HG03558 (cell line): ENCODE measurements at regions not wholly inside any gene's neighbourhood (a gene's known extent, or its start where the extent isn't known, plus 50 kb on each side); places are given as distances from the start of the nearest gene placed in this dataset.

Experiments
- ATAC-seq: cut with Tn5 transposase; IDR thresholded peaks from one replicate; pipeline ENCODE4 v1.9.1; 2021; ENCODE audit warnings: moderate number of reproducible peaks; ENCODE audit not compliant: unreplicated experiment; ENCODE audit errors: extremely low read depth

DNA sequence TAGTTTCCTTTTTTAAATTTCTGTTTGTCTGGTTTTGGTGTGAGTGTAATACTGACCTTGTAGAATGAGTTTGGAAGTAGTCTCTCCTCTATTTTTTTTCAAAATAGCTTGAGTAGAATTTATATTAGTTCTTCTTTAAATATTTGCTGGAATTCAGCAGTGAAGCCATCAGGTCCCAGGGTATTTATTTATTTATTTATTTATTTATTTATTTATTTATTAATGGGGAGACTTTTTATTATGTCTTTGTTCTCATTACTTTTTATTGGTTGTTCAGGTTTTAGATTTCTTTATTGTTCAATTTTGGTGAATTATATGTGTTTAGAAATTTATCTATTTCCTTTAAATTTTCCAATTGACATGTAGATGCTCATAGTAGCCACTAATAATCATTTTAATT, 875.8 kb upstream of the COX7C start:
- ATAC-seq = no peak

DNA sequence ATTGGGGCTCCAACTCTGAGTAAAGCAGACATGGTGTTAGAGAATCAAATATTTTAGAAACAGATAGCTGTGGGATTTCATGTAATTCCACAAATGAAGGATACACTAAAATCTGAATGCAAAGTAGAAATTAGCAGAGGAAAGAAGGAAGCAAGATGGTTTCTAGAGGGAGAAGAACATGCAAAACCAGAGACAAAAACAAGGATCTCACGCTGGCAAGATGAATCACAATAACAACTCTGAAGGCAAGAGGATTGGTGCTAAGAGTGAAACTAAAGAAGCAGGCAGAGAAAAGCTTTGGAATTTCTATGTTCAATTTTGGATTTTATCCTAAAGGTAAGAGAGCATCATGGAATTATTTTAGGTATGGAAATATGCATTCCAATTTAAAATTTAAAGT, 857.2 kb upstream of the COX7C start:
- no peak for ATAC-seq

DNA sequence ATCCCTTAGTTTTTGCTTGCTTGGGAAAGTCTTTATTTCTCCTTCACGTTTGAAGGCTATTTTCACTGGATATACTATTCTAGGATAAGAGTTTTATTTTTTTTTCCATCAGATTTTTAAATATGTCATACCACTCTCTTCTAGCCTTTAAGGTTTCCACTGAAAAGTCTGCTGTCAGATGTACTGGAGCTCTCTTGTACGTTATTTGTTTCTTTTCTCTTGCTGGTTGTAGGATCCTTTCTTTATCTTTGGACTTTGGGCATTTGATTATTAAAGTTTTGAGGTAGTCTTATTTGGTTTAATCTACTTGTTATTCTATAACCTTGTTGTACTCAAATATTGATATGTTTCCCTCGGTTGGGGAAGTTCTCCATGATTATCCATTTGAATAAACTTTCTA, 848.4 kb upstream of the COX7C start:
- no peak for ATAC-seq

DNA sequence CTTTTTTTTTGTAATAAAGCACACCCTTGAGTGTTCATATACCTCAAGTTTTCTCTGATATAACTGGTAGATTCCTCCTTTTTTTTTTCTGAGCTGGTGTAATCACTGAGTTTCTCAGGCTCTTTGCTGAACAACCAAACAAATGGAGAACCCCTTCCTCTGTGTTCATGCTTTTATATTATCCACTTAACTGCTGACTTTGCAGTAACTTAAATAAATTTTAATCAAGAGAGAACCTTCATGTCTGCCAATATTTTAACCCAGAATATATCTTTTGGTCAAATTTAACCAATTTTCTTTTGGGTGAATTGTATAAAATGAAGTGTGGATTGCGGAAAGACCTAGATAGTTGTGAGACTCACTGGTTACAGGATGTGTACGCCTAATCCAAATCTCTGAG, 833.0 kb upstream of the COX7C start:
- no peak for ATAC-seq

DNA sequence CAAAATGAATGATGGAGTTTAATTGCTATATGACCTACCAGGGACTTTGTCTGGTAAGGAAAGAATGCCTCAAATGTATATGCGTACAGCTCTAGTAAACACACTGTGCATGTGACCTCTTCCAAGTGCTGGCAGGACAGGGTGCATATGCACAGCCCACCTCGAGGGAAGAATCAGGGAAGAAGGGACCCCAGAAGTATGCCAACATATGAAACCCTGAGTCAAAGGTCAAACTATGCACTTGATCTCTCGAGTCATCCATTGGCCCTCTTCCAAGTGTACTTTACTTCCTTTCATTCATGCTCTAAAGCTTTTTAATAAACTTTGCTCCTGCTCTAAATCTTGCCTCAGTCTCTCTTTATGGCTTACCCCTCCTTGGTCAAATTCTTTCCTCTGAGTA, 804.6 kb upstream of the COX7C start:
- no peak for ATAC-seq

DNA sequence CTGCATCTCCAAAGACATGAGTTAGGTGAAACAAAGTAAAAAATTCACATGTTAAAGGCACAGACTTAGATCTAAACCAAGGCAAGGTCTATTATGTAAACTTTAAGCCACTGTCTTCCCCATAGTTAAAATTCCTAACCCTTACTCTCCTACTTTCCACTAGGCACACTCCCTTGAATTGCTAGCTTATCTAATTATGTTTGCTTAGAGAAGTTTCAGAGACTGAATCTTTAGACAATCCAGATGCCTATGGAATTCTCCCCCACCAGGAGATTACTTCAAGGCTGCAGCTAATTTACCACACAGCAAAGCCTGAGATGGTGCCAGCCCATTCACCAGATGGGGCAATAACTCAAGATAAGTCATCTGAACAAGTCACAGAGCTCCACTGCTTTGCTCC, 803.1 kb upstream of the COX7C start:
- no peak for ATAC-seq

DNA sequence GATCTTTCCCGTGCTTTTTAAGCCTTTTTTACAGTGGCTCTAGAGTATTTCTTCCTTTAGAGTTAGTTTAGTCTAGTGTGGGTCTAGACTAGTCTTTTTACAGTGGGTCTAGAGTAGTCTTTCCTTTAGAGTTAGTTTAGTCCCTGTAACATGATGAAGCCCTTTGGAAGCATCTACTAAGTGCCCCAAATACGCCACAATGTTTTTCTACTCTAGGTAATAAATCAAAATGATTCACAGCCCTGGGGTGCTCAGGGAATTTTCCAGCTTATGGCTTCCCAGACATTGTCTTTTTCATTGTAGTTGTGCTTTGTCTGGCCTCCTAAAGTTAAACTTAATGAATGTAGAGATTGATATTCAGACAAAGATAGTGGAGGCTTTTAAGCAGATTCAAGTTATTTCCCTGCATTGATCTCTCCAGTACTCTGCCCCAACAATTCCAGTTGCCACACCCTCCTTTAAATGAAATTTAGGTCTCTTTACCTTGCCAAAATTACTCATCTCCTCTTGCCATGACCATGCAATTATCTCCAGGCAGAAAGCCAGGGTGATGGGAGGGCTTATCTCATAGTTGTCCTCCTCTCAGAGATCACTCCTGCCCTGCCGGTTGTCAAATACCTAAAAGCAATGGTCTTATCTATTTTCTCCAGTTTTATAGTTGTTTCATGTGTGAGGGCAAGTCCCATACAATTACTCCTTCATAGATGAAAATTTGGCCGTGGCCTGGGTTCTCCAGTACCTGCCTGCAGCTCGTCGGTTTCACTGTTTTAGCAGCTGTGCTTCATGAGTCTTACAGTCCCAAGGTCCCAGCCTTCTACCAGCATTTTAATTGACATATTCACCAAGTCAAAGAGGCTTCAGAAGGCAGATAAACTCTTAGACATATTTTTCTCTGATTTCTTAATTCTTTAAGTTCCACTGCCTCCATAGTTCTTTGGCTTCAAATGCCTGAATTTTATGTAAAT, 794.0 kb upstream of the COX7C start:
- no peak for ATAC-seq

DNA sequence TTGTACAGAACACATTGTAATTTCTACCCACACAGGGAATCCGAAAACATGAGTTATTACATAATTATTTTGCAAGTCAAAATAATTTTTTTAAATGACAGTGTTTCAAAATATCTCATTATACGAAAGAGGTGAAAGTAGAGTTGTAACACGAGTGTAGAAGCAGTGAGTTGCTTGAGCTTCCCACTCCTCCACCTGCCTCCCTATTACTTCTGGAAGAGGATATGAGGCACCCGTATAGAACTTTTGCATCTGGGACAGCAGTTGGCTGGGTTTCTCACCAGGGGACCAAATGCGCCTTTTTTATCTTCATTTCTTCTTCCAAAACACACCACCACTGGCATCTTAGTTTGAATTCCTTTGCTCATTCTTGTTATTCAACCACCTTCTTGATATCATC, 779.0 kb upstream of the COX7C start:
- no peak for ATAC-seq

DNA sequence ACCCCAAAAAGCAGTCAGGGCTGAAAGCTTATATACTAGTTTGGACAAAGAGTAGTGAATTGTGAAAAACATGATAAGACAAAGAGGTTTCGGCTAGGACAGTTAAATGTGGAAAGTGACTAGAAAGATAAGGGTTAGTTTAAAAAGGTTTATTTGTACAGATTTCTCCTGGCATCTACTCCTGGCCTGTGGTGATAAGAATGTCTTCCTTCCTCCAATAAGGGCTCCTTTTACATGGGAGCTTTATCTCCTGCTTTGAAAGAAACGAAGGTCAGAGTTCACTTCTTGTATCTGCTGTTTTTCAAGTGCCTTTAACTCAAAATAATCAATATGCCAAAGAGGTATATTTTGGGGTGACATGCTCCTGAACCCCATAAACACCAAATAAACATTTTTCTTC, 776.1 kb upstream of the COX7C start:
- ATAC-seq = no peak

DNA sequence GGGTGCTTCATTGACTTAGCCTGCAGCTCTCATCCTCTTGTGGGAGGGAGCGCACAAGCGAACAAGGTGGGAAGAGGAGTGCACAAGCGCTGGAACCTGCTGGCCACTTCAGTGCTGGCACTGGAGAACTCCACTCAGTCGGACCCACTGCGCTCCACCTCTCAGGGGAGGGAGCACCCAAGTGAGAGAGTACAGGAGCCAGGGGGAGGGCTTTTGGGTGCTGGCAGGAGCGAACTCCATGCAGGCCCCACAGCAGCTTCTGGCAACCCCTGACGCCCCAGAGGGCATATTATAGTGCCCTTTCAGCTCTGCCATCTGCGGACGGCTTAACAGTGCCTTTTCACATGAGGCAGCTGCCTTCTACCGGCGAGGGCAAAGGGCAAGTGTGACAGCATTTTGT, 774.2 kb upstream of the COX7C start:
- ATAC-seq = no peak

DNA sequence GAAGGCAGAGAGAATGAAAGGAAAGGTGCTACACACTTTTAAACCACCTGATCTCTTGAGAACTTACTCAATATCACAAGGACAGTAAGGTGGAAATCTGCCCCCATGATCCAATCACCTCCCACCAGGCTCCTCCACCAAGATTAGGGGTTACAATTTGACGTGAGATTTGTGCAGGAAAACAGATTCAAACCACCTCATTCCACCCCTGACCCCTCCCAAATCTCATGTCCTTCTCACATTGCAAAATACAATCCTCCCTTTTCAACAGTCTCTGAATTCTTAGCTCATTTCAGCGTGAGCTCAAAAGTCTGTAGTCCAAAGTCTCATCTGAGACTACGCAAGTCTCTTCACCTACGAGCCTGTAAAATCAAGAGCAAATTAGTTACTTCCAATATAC, 768.3 kb upstream of the COX7C start:
- no peak for ATAC-seq

DNA sequence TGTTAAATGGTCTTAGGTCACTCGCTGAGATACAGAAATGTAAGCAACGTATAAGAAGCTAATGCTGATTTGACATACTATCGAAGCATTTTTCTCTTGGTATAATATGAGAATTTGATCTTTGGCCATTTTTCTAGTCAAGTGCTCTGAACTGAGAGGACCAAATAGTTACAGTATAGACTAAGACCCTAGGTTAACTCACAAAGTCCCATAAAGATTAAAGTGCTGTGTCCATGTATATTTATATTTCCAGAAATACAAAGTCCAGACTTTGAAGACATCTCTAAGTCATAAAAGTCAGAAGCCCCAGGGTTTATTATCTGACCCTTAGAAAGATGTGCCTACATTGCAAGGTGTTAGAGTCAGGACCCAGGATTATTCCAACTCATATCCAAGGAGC, 752.4 kb upstream of the COX7C start:
- no peak for ATAC-seq

DNA sequence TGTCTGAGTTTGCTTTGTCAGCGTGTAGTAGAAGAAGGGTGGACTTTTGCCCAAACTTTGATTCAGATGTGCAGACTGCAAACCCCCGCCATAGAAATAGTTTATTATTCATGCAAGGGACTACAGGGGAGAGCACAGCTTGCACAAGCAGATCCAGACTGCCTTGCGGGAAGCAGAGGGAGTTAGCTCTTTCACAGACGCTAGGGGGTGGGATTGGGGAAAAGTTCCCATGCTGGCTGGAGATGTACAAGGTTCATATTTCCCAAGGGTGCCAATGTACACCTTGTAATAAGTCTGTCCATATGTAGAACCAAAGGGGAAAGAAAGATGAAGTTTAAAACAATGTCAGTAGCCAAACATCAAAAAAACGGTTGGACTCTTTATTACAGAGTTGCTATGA, 749.7 kb upstream of the COX7C start:
- ATAC-seq = no peak

DNA sequence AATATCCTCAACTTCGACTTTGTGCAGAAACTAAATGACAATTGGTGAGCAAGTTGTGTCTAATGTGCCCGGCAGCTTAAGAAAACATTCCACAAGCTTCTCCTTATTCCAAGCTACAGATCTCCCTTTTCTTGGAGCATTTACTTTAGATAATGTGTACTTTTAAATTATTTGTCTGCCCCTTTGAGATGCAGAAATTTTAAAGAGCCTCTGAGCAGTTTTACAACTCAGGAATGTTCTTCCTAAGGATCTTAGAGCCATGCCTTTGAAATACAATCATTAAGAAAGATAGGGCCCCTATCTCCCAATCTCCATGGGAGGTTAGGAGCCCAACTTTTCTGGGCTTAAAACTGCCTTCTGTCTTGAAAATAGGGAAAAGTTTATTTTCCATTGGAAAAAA, 723.7 kb upstream of the COX7C start:
- ATAC-seq = no peak

DNA sequence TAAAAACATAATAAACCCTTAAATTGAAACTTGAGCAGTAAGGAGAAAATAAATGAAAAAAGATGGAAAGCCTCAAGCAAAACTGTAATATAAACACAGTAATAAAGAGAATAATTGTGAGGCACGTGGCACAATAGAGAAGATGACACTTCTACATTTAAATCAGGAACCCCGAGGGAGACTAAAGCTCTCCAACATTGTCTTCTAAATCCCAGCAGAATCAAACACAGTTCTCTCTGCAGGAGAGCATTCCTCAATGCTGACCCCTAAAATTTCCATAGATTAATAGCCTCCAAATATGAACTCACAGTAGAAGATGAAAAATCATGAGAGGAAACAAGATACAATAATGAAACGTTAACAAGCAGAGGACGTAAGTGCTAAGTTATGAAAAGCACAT, 721.2 kb upstream of the COX7C start:
- ATAC-seq = no peak

DNA sequence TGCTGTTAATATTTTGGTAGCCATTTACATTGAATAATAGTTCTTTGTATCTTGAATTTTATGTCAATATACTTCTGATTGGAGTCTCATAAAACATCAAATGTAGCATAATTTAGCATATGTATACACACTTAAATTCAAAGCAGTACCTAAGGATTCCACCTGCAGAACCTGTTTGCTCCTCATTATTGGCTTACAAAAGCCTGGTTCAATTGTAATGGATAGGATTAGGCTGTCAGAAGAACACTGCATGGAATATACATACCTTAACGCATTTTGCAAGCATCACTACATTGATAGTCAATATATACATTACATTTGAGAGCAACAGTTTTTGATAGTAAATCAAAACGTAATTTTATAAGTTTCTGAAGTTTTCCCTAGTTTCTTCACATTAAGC, 711.3 kb upstream of the COX7C start:
- ATAC-seq = no peak

DNA sequence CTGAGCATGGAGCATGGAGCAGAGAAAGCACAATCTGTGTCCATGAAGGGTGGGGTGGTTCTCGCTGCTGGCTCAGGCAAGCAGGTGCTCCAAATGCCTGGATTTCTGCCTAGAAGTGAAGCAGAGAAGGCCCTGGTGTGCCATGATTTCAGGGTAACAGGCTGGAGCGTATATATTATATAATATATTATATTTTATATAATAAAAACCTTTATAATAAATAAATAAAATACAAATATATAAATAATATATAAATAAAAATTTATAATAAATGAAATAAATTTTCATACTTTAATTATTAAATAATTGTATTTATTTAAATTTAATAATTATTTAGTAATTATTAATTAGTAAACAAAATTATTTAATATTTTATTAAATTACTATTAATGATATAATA, 707.4 kb upstream of the COX7C start:
- no peak for ATAC-seq

DNA sequence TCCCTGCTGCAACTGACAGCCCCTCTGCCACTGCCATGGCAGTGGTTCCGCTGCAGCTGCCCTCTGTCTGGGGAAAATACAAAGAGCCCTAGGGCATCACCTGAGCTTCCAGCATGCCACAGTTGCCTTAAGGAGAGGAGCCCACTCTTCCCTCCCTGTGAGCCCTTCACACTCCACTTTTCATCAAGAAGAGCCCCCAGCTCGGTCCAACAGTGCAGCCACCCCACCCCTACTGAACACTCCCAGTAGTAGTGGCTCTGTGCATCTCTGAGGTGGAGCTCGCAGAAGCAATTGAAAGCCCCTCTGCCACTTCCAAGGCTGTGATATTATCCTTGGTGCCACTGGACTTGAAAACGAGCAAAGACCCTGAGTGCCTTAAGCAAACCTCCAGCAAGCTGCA, 696.8 kb upstream of the COX7C start:
- no peak for ATAC-seq

DNA sequence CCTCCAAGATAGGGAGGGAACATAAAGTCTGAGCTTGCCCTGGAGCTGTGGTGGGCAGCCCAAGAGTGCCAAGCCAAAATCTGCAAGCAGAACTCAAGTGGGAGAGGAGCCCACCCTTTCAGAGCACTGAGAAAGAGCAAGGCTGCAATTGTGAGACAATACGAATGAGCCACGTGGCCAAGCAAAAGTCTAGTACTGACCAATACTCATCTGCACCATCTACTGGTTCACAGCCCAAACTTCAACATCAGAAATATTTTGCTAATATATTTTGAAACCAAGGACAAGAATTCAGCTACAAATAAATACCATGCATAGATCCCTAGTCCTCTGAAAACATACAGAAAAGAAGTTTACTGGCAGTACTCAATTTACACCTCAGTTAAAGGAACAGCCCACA, 696.2 kb upstream of the COX7C start:
- no peak for ATAC-seq

DNA sequence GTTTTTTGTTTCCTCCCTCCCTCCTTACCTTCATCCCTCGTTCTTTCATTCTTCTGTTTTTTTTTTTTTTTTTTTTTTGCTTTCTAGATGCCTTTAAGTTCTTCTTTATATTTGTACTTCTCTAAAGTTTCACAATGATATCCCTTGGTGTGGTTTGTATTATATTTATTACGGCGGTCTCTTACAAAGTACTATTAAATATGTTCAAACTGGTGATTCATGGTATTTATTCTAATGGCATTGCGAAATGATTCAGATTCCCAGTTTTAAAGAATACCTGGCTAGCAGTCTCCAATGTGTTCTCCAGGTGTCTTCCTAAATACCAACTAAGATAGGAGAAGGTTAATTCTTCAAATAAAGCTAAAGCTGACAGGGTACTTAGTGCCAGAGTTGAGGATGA, 690.1 kb upstream of the COX7C start:
- ATAC-seq = no peak

DNA sequence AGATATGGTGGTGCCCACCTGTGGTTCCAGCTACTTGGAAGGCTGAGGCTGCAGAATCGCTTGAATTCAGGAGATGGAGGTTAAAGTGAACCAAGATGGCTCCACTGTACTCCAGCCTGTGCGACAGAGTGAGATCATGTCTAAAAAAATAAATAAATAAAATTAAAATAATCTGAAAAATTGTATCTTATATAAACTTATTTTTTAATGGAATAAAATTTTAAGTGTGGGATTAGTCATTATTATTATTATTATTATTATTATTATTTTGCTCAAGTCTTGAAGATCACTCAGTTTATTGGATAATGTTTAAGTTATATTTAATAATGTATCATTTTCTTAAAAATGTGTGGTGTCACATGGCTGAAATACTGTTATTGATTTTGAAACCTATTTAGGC, 688.0 kb upstream of the COX7C start:
- no peak for ATAC-seq

DNA sequence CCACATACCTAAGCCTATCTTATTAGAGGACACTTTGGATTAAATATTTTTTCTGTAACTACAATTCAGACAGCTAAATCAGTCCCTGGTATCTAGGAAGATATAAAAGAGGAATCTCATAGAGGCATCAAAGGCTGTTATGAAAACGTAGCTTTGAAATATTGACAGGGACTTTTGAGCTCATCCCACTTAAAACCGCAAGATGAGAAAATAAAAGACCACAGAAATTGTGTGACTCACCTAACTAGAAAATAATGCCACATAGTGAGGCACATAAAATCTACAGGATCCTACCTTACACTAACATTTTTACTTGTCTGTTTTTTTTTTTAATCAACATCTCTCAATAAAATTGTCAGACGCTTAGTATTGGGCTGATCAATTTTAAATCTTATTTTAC, 686.5 kb upstream of the COX7C start:
- ATAC-seq = no peak
